ENCODE measurements at regions not wholly inside any gene's neighbourhood (a gene's known extent, or its start where the extent isn't known, plus 50 kb on each side); places are given as distances from the start of the nearest gene placed in this dataset.
"Not testable (repeated sequence)": the region's sequence is repeated elsewhere in the genome, so short reads cannot be mapped to it uniquely, and the experiment has no call there.

GRCh38 chr1:14263671-14264070 lies 334.8 kb upstream of the KAZN start:
- Histone ChIP-seq H3K4me1 (peaks cover 0 to 4% of the 10 kb centered on the region in 2 donors), H3K4me3 (no peak overlapping the region), H3K36me3 (no peaks in the 10 kb centered on the region), H3K27me3 (no peaks in the 10 kb centered on the region), H3K27ac (no peak overlapping the region), H3K9me3 (no peaks in the 10 kb centered on the region)
- intact Hi-C loops (cut with DNase I) = no loop called here
- no peak for ATAC-seq
- no peak for DNase-seq
- no peak for TF ChIP-seq CTCF (IDR thresholded peaks at IDR 0.05)

GRCh38 chr1:14265495-14265894 lies 333.0 kb upstream of the KAZN start:
- Histone ChIP-seq H3K27me3 (no peaks in the 10 kb centered on the region), H3K36me3 (no peaks in the 10 kb centered on the region), H3K9me3 (no peaks in the 10 kb centered on the region), H3K4me3 (no peak overlapping the region), H3K27ac (no peak overlapping the region), H3K4me1 (no peaks in the 10 kb centered on the region)
- intact Hi-C loops (cut with DNase I) = no loop called here
- DNase-seq (no peak), ATAC-seq (no peak)
- no peak for TF ChIP-seq CTCF (IDR thresholded peaks at IDR 0.05)

GRCh38 chr1:14267991-14268390 lies 330.5 kb upstream of the KAZN start:
- ATAC-seq (peak; percentile 89), DNase-seq (no peak)
- no peak for TF ChIP-seq CTCF (IDR thresholded peaks at IDR 0.05)
- H3K27me3 ChIP-seq = no peaks in the 10 kb centered on the region
- H3K36me3 ChIP-seq = no peaks in the 10 kb centered on the region
- intact Hi-C loops (cut with DNase I) = no loop called here
- H3K9me3 ChIP-seq = no peaks in the 10 kb centered on the region
- H3K4me3 ChIP-seq = no peak overlapping the region
- H3K27ac ChIP-seq = no peak overlapping the region
- H3K4me1 ChIP-seq = no peaks in the 10 kb centered on the region

- no peaks in the 10 kb centered on the region for H3K27me3 ChIP-seq
- H3K4me1 ChIP-seq = no peaks in the 10 kb centered on the region
- H3K4me3 ChIP-seq = no peak overlapping the region
- ATAC-seq (no peak), DNase-seq (peak in 1 of 4 donors; percentile 39)
- intact Hi-C loops (cut with DNase I) = no loop called here
- H3K9me3 ChIP-seq = no peaks in the 10 kb centered on the region
- no peak for TF ChIP-seq CTCF (IDR thresholded peaks at IDR 0.05)
- no peaks in the 10 kb centered on the region for H3K36me3 ChIP-seq
- H3K27ac ChIP-seq = no peak overlapping the region
Measured at GRCh38 chr1:14270821-14271220, 327.7 kb upstream of the KAZN start.

- intact Hi-C loops (cut with DNase I) = no loop called here
- H3K9me3 ChIP-seq = no peaks in the 10 kb centered on the region
- no peak for TF ChIP-seq CTCF (IDR thresholded peaks at IDR 0.05)
- no peaks in the 10 kb centered on the region for H3K36me3 ChIP-seq
- no peak for ATAC-seq
- H3K27ac ChIP-seq = no peak overlapping the region
- no peaks in the 10 kb centered on the region for H3K4me1 ChIP-seq
- H3K4me3 ChIP-seq = no peak overlapping the region
- DNase-seq = no peak
- H3K27me3 ChIP-seq = no peaks in the 10 kb centered on the region
Measured at GRCh38 chr1:14273811-14274210, 324.7 kb upstream of the KAZN start.

GRCh38 chr1:14279891-14280290 lies 318.6 kb upstream of the KAZN start:
- ATAC-seq; H3K27ac ChIP-seq; H3K36me3 ChIP-seq; H3K4me3 ChIP-seq; H3K4me1 ChIP-seq; DNase-seq; intact Hi-C loops (cut with DNase I); H3K27me3 ChIP-seq; H3K9me3 ChIP-seq: not testable (repeated sequence)
